ENCODE measurements at regions not wholly inside any gene's neighbourhood (a gene's known extent, or its start where the extent isn't known, plus 50 kb on each side); places are given as distances from the start of the nearest gene placed in this dataset.
A peak's percentile ranks its signal among the peaks of the same experiment; 100 is the strongest.

- in situ Hi-C loops (cut with HindIII; ENCODE audit: low pct_unique_long_range_greater_than_20kb, low sequenced_read_pairs): no loop called here
- DNase-seq (ENCODE audit: low read depth): no peak
Measured at GRCh38 chr15:39228889-39229288, 352.0 kb upstream of the THBS1 start.

GRCh38 chr15:39230205-39230907 lies 350.5 kb upstream of the THBS1 start:
- in situ Hi-C loops (cut with HindIII; ENCODE audit: low pct_unique_long_range_greater_than_20kb, low sequenced_read_pairs): no loop called here
- DNase-seq (ENCODE audit: low read depth): no peak

- DNase-seq (ENCODE audit: low read depth): no peak
- in situ Hi-C loops (cut with HindIII; ENCODE audit: low pct_unique_long_range_greater_than_20kb, low sequenced_read_pairs): no loop called here
Measured at GRCh38 chr15:39230908-39231285, 350.0 kb upstream of the THBS1 start.

- in situ Hi-C loops (cut with HindIII; ENCODE audit: low pct_unique_long_range_greater_than_20kb, low sequenced_read_pairs): no loop called here
- no peak for DNase-seq (ENCODE audit: low read depth)
Measured at GRCh38 chr15:39232512-39232911, 348.4 kb upstream of the THBS1 start.

GRCh38 chr15:39235084-39235795 lies 345.6 kb upstream of the THBS1 start:
- in situ Hi-C loops (cut with HindIII; ENCODE audit: low pct_unique_long_range_greater_than_20kb, low sequenced_read_pairs): no loop called here
- DNase-seq (ENCODE audit: low read depth): peak; percentile 38

- in situ Hi-C loops (cut with HindIII; ENCODE audit: low pct_unique_long_range_greater_than_20kb, low sequenced_read_pairs): no loop called here
- no peak for DNase-seq (ENCODE audit: low read depth)
Measured at GRCh38 chr15:39236375-39236774, 344.5 kb upstream of the THBS1 start.

- DNase-seq (ENCODE audit: low read depth): no peak
- in situ Hi-C loops (cut with HindIII; ENCODE audit: low pct_unique_long_range_greater_than_20kb, low sequenced_read_pairs): no loop called here
Measured at GRCh38 chr15:39238443-39238842, 342.4 kb upstream of the THBS1 start.

GRCh38 chr15:39239562-39239961 lies 341.3 kb upstream of the THBS1 start:
- in situ Hi-C loops (cut with HindIII; ENCODE audit: low pct_unique_long_range_greater_than_20kb, low sequenced_read_pairs): no loop called here
- peak; percentile 34 for DNase-seq (ENCODE audit: low read depth)

- peak; percentile 13 for DNase-seq (ENCODE audit: low read depth)
- in situ Hi-C loops (cut with HindIII; ENCODE audit: low pct_unique_long_range_greater_than_20kb, low sequenced_read_pairs): no loop called here
Measured at GRCh38 chr15:39242345-39242744, 338.5 kb upstream of the THBS1 start.

- in situ Hi-C loops (cut with HindIII; ENCODE audit: low pct_unique_long_range_greater_than_20kb, low sequenced_read_pairs): no loop called here
Measured at GRCh38 chr15:39243396-39243795, 337.5 kb upstream of the THBS1 start.

GRCh38 chr15:39244776-39245175 lies 336.1 kb upstream of the THBS1 start:
- DNase-seq (ENCODE audit: low read depth): no peak
- in situ Hi-C loops (cut with HindIII; ENCODE audit: low pct_unique_long_range_greater_than_20kb, low sequenced_read_pairs): no loop called here

More at GRCh38 chr15:39243396-39243795, 337.5 kb upstream of the THBS1 start:
- no peak for DNase-seq (ENCODE audit: low read depth)

GRCh38 chr15:39246523-39246922 lies 334.4 kb upstream of the THBS1 start:
- no peak for DNase-seq (ENCODE audit: low read depth)
- in situ Hi-C loops (cut with HindIII; ENCODE audit: low pct_unique_long_range_greater_than_20kb, low sequenced_read_pairs): no loop called here

GRCh38 chr15:39247574-39247973 lies 333.3 kb upstream of the THBS1 start:
- in situ Hi-C loops (cut with HindIII; ENCODE audit: low pct_unique_long_range_greater_than_20kb, low sequenced_read_pairs): no loop called here
- DNase-seq (ENCODE audit: low read depth): no peak

GRCh38 chr15:39248204-39248603 lies 332.7 kb upstream of the THBS1 start:
- DNase-seq (ENCODE audit: low read depth): no peak
- in situ Hi-C loops (cut with HindIII; ENCODE audit: low pct_unique_long_range_greater_than_20kb, low sequenced_read_pairs): no loop called here

- no peak for DNase-seq (ENCODE audit: low read depth)
- in situ Hi-C loops (cut with HindIII; ENCODE audit: low pct_unique_long_range_greater_than_20kb, low sequenced_read_pairs): no loop called here
Measured at GRCh38 chr15:39250001-39250400, 330.9 kb upstream of the THBS1 start.

GRCh38 chr15:39250460-39251186 lies 330.3 kb upstream of the THBS1 start:
- in situ Hi-C loops (cut with HindIII; ENCODE audit: low pct_unique_long_range_greater_than_20kb, low sequenced_read_pairs): no loop called here

GRCh38 chr15:39251413-39252133 lies 329.3 kb upstream of the THBS1 start:
- in situ Hi-C loops (cut with HindIII; ENCODE audit: low pct_unique_long_range_greater_than_20kb, low sequenced_read_pairs): no loop called here
- DNase-seq (ENCODE audit: low read depth): no peak

More at GRCh38 chr15:39250460-39251186, 330.3 kb upstream of the THBS1 start:
- DNase-seq (ENCODE audit: low read depth): no peak

- in situ Hi-C loops (cut with HindIII; ENCODE audit: low pct_unique_long_range_greater_than_20kb, low sequenced_read_pairs): no loop called here
- DNase-seq (ENCODE audit: low read depth): no peak
Measured at GRCh38 chr15:39252134-39252470, 328.8 kb upstream of the THBS1 start.

GRCh38 chr15:39253552-39253951 lies 327.3 kb upstream of the THBS1 start:
- in situ Hi-C loops (cut with HindIII; ENCODE audit: low pct_unique_long_range_greater_than_20kb, low sequenced_read_pairs): no loop called here
- DNase-seq (ENCODE audit: low read depth): no peak
